ENCODE measurements at regions not wholly inside any gene's neighbourhood (a gene's known extent, or its start where the extent isn't known, plus 50 kb on each side); places are given as distances from the start of the nearest gene placed in this dataset.
A peak's percentile ranks its signal among the peaks of the same experiment; 100 is the strongest.
"Not testable (repeated sequence)": the region's sequence is repeated elsewhere in the genome, so short reads cannot be mapped to it uniquely, and the experiment has no call there.

GRCh38 chr7:50251765-50252164 lies 52.8 kb upstream of the IKZF1 start:
- H3K4me1 Mint-ChIP-seq (ENCODE audit: low read depth), result peaks cover 10% of the 10 kb centered on the region
- H3K36me3 Mint-ChIP-seq (ENCODE audit: low read depth), result peaks cover 13% of the 10 kb centered on the region
- DNase-seq (ENCODE audit: low spot score), result no peak
- H3K9me3 Mint-ChIP-seq, result peaks cover 28% of the 10 kb centered on the region
- intact Hi-C loops (cut with micrococcal nuclease), result no loop called here
- H3K27me3 Mint-ChIP-seq (ENCODE audit: low read depth), result no peaks in the 10 kb centered on the region
- H3K27ac Mint-ChIP-seq, result no peak overlapping the region
- H3K4me3 Mint-ChIP-seq (ENCODE audit: low read depth), result no peak overlapping the region

GRCh38 chr7:50246551-50246950 lies 58.0 kb upstream of the IKZF1 start:
- H3K27ac Mint-ChIP-seq, result no peak overlapping the region
- H3K4me3 Mint-ChIP-seq (ENCODE audit: low read depth), result no peak overlapping the region
- H3K4me1 Mint-ChIP-seq (ENCODE audit: low read depth), result peaks cover 9% of the 10 kb centered on the region
- intact Hi-C loops (cut with micrococcal nuclease), result no loop called here
- no peak for DNase-seq (ENCODE audit: low spot score)
- H3K36me3 Mint-ChIP-seq (ENCODE audit: low read depth), result peaks cover 29% of the 10 kb centered on the region
- H3K9me3 Mint-ChIP-seq, result peaks cover 49% of the 10 kb centered on the region
- no peaks in the 10 kb centered on the region for H3K27me3 Mint-ChIP-seq (ENCODE audit: low read depth)

GRCh38 chr7:50242111-50242510 lies 62.4 kb upstream of the IKZF1 start:
- not testable (repeated sequence) for DNase-seq (ENCODE audit: low spot score); H3K27ac Mint-ChIP-seq; H3K4me3 Mint-ChIP-seq (ENCODE audit: low read depth); H3K27me3 Mint-ChIP-seq (ENCODE audit: low read depth)
- intact Hi-C loops (cut with micrococcal nuclease), result loop anchor here (2.0 kb wide), 1 partner anchor 13 kb away; no protein-coding TSS in a partner anchor
- H3K4me1 Mint-ChIP-seq (ENCODE audit: low read depth), result peaks cover 10% of the 10 kb centered on the region
- peaks cover 38% of the 10 kb centered on the region for H3K36me3 Mint-ChIP-seq (ENCODE audit: low read depth)
- H3K9me3 Mint-ChIP-seq, result peaks cover 56% of the 10 kb centered on the region

GRCh38 chr7:50240699-50241098 lies 63.8 kb upstream of the IKZF1 start:
- H3K4me3 Mint-ChIP-seq (ENCODE audit: low read depth); H3K27ac Mint-ChIP-seq; H3K27me3 Mint-ChIP-seq (ENCODE audit: low read depth); DNase-seq (ENCODE audit: low spot score); intact Hi-C loops (cut with micrococcal nuclease): not testable (repeated sequence)
- Mint-ChIP-seq H3K36me3 (ENCODE audit: low read depth) (peaks cover 39% of the 10 kb centered on the region), H3K4me1 (ENCODE audit: low read depth) (peaks cover 15% of the 10 kb centered on the region), H3K9me3 (peaks cover 53% of the 10 kb centered on the region)

GRCh38 chr7:50229964-50230363 lies 74.6 kb upstream of the IKZF1 start:
- Mint-ChIP-seq H3K9me3 (peaks cover 39% of the 10 kb centered on the region), H3K27ac (no peak overlapping the region), H3K4me3 (ENCODE audit: low read depth) (no peak overlapping the region), H3K36me3 (ENCODE audit: low read depth) (peaks cover 34% of the 10 kb centered on the region), H3K4me1 (ENCODE audit: low read depth) (peaks cover 38% of the 10 kb centered on the region), H3K27me3 (ENCODE audit: low read depth) (no peaks in the 10 kb centered on the region)
- intact Hi-C loops (cut with micrococcal nuclease), result loop anchor here (2.0 to 5.0 kb wide), 2 partner anchors 13 to 77 kb away; no protein-coding TSS in a partner anchor
- no peak for DNase-seq (ENCODE audit: low spot score)

- Mint-ChIP-seq H3K27me3 (ENCODE audit: low read depth) (no peaks in the 10 kb centered on the region), H3K36me3 (ENCODE audit: low read depth) (peaks cover 28% of the 10 kb centered on the region), H3K4me1 (ENCODE audit: low read depth) (peaks cover 38% of the 10 kb centered on the region), H3K27ac (peak overlapping the region; percentile 84), H3K4me3 (ENCODE audit: low read depth) (peak overlapping the region; percentile 43), H3K9me3 (peaks cover 48% of the 10 kb centered on the region)
- no peak for DNase-seq (ENCODE audit: low spot score)
- intact Hi-C loops (cut with micrococcal nuclease), result loop anchor here (2.0 to 5.0 kb wide), 2 partner anchors 15 to 79 kb away; no protein-coding TSS in a partner anchor
These were observed 76.4 kb upstream of the IKZF1 start for GRCh38 chr7:50228148-50228547.

GRCh38 chr7:50227726-50228125 lies 76.8 kb upstream of the IKZF1 start:
- peaks cover 48% of the 10 kb centered on the region for H3K9me3 Mint-ChIP-seq
- H3K4me1 Mint-ChIP-seq (ENCODE audit: low read depth), result peaks cover 38% of the 10 kb centered on the region
- peaks cover 26% of the 10 kb centered on the region for H3K36me3 Mint-ChIP-seq (ENCODE audit: low read depth)
- DNase-seq (ENCODE audit: low spot score), result no peak
- peak overlapping the region; percentile 84 for H3K27ac Mint-ChIP-seq
- intact Hi-C loops (cut with micrococcal nuclease), result loop anchor here (1.0 to 5.0 kb wide), 3 partner anchors 15 to 80 kb away; no protein-coding TSS in a partner anchor
- H3K4me3 Mint-ChIP-seq (ENCODE audit: low read depth), result peak overlapping the region; percentile 43
- no peaks in the 10 kb centered on the region for H3K27me3 Mint-ChIP-seq (ENCODE audit: low read depth)

GRCh38 chr7:50226669-50227068 lies 77.8 kb upstream of the IKZF1 start:
- no peak for DNase-seq (ENCODE audit: low spot score)
- H3K4me1 Mint-ChIP-seq (ENCODE audit: low read depth), result peaks cover 38% of the 10 kb centered on the region
- H3K9me3 Mint-ChIP-seq, result peaks cover 54% of the 10 kb centered on the region
- peak overlapping the region; percentile 84 for H3K27ac Mint-ChIP-seq
- peaks cover 29% of the 10 kb centered on the region for H3K36me3 Mint-ChIP-seq (ENCODE audit: low read depth)
- H3K27me3 Mint-ChIP-seq (ENCODE audit: low read depth), result no peaks in the 10 kb centered on the region
- intact Hi-C loops (cut with micrococcal nuclease), result loop anchor here (1.0 to 5.0 kb wide), 5 partner anchors 9 to 81 kb away; no protein-coding TSS in a partner anchor
- no peak overlapping the region for H3K4me3 Mint-ChIP-seq (ENCODE audit: low read depth)

GRCh38 chr7:50226145-50226544 lies 78.4 kb upstream of the IKZF1 start:
- Mint-ChIP-seq H3K4me3 (ENCODE audit: low read depth) (no peak overlapping the region), H3K27ac (peak overlapping the region; percentile 84), H3K36me3 (ENCODE audit: low read depth) (peaks cover 30% of the 10 kb centered on the region), H3K27me3 (ENCODE audit: low read depth) (no peaks in the 10 kb centered on the region), H3K4me1 (ENCODE audit: low read depth) (peaks cover 38% of the 10 kb centered on the region), H3K9me3 (peaks cover 55% of the 10 kb centered on the region)
- DNase-seq (ENCODE audit: low spot score), result no peak
- intact Hi-C loops (cut with micrococcal nuclease), result loop anchor here (1.0 to 5.0 kb wide), 4 partner anchors 9 to 81 kb away; no protein-coding TSS in a partner anchor

GRCh38 chr7:50221433-50221832 lies 83.1 kb upstream of the IKZF1 start:
- intact Hi-C loops (cut with micrococcal nuclease), result no loop called here
- H3K27ac Mint-ChIP-seq, result no peak overlapping the region

GRCh38 chr7:50221028-50221427 lies 83.5 kb upstream of the IKZF1 start:
- Mint-ChIP-seq H3K9me3 (peaks cover 40% of the 10 kb centered on the region), H3K27me3 (ENCODE audit: low read depth) (no peaks in the 10 kb centered on the region), H3K4me3 (ENCODE audit: low read depth) (no peak overlapping the region), H3K27ac (no peak overlapping the region), H3K36me3 (ENCODE audit: low read depth) (peaks cover 14% of the 10 kb centered on the region), H3K4me1 (ENCODE audit: low read depth) (peaks cover 34% of the 10 kb centered on the region)
- no peak for DNase-seq (ENCODE audit: low spot score)
- intact Hi-C loops (cut with micrococcal nuclease), result no loop called here

More at GRCh38 chr7:50221433-50221832, 83.1 kb upstream of the IKZF1 start:
- no peak overlapping the region for H3K4me3 Mint-ChIP-seq (ENCODE audit: low read depth)
- no peaks in the 10 kb centered on the region for H3K27me3 Mint-ChIP-seq (ENCODE audit: low read depth)
- peaks cover 34% of the 10 kb centered on the region for H3K4me1 Mint-ChIP-seq (ENCODE audit: low read depth)
- H3K9me3 Mint-ChIP-seq, result peaks cover 40% of the 10 kb centered on the region
- peaks cover 14% of the 10 kb centered on the region for H3K36me3 Mint-ChIP-seq (ENCODE audit: low read depth)
- no peak for DNase-seq (ENCODE audit: low spot score)

- no peak overlapping the region for H3K4me3 Mint-ChIP-seq (ENCODE audit: low read depth)
- H3K9me3 Mint-ChIP-seq, result peaks cover 40% of the 10 kb centered on the region
- H3K27me3 Mint-ChIP-seq (ENCODE audit: low read depth), result no peaks in the 10 kb centered on the region
- peaks cover 20% of the 10 kb centered on the region for H3K36me3 Mint-ChIP-seq (ENCODE audit: low read depth)
- no peak for DNase-seq (ENCODE audit: low spot score)
- intact Hi-C loops (cut with micrococcal nuclease), result no loop called here
- H3K4me1 Mint-ChIP-seq (ENCODE audit: low read depth), result peaks cover 36% of the 10 kb centered on the region
- no peak overlapping the region for H3K27ac Mint-ChIP-seq
These were observed 84.2 kb upstream of the IKZF1 start for GRCh38 chr7:50220273-50220672.

- Mint-ChIP-seq H3K4me1 (ENCODE audit: low read depth) (peaks cover 58% of the 10 kb centered on the region), H3K27ac (peak overlapping the region; percentile 4)
These were observed 86.7 kb upstream of the IKZF1 start for GRCh38 chr7:50217821-50218281.

More at GRCh38 chr7:50217821-50218281, 86.7 kb upstream of the IKZF1 start:
- Mint-ChIP-seq H3K4me3 (ENCODE audit: low read depth) (no peak overlapping the region), H3K9me3 (peaks cover 25% of the 10 kb centered on the region), H3K27me3 (ENCODE audit: low read depth) (no peaks in the 10 kb centered on the region), H3K36me3 (ENCODE audit: low read depth) (peaks cover 20% of the 10 kb centered on the region)
- intact Hi-C loops (cut with micrococcal nuclease), result loop anchor here (1.0 kb wide), 1 partner anchor 8 kb away; no protein-coding TSS in a partner anchor
- DNase-seq (ENCODE audit: low spot score), result no peak
